Activated T-helper 2 cell treated with anti-CD3 and anti-CD28 coated beads, Interferon-gamma antibody, Interleukin-2, Interleukin-4, amounts not matched to agents 10 μg/mL and 5 μg/mL and 100 μg/mL, durations not matched to agents 14 hours and 24 hours and 36 hours (primary cell): ENCODE measurements at regions not wholly inside any gene's neighbourhood (a gene's known extent, or its start where the extent isn't known, plus 50 kb on each side); places are given as distances from the start of the nearest gene placed in this dataset.

Experiments
- DNase-seq: peaks from one replicate; pipeline ENCODE4 v3.0.0; 2021; ENCODE audit warnings: low spot score
- H3K27ac Mint-ChIP-seq: one replicate; pipeline ENCODE4 v1.8.0; 2021; ENCODE audit warnings: mixed read lengths
- H3K27me3 Mint-ChIP-seq: one replicate; pipeline ENCODE4 v1.8.0; 2021; ENCODE audit warnings: low read depth, mixed read lengths
- H3K36me3 Mint-ChIP-seq: one replicate; pipeline ENCODE4 v1.8.0; 2021; ENCODE audit warnings: low read depth, mixed read lengths
- H3K4me1 Mint-ChIP-seq: one replicate; pipeline ENCODE4 v1.8.0; 2021; ENCODE audit warnings: low read depth, mixed read lengths
- H3K4me3 Mint-ChIP-seq: one replicate; pipeline ENCODE4 v1.8.0; 2021; ENCODE audit warnings: low read depth, mild to moderate bottlenecking, moderate library complexity, mixed read lengths
- H3K9me3 Mint-ChIP-seq: one replicate; pipeline ENCODE4 v1.8.0; 2021; ENCODE audit warnings: mixed read lengths
- intact Hi-C: fragments of 100-400 bp; cut with micrococcal nuclease; formaldehyde crosslinking; loops from one replicate; pipeline ENCODE4 v1.15.1; 2023

- Mint-ChIP-seq H3K36me3 (no peaks in the 10 kb centered on the region), H3K27ac (no peak overlapping the region), H3K4me3 (no peak overlapping the region), H3K27me3 (peaks cover 3% of the 10 kb centered on the region), H3K4me1 (peaks cover 4% of the 10 kb centered on the region), H3K9me3 (no peaks in the 10 kb centered on the region)
- no peak for DNase-seq
- intact Hi-C loops, result no loop called here
These were observed 68.3 kb upstream of the RAB11FIP2 start for GRCh38 chr10:118114992-118115391.

GRCh38 chr10:118112543-118113125 lies 65.9 kb upstream of the RAB11FIP2 start:
- H3K36me3 Mint-ChIP-seq, result no peaks in the 10 kb centered on the region
- H3K9me3 Mint-ChIP-seq, result no peaks in the 10 kb centered on the region
- H3K27me3 Mint-ChIP-seq, result no peaks in the 10 kb centered on the region
- no peak overlapping the region for H3K4me3 Mint-ChIP-seq
- peaks cover 4% of the 10 kb centered on the region for H3K4me1 Mint-ChIP-seq
- no peak overlapping the region for H3K27ac Mint-ChIP-seq
- no peak for DNase-seq
- intact Hi-C loops, result no loop called here

- H3K36me3 Mint-ChIP-seq, result no peaks in the 10 kb centered on the region
- no peak for DNase-seq
- no peaks in the 10 kb centered on the region for H3K27me3 Mint-ChIP-seq
- no peaks in the 10 kb centered on the region for H3K9me3 Mint-ChIP-seq
- peaks cover 8% of the 10 kb centered on the region for H3K4me1 Mint-ChIP-seq
- no peak overlapping the region for H3K4me3 Mint-ChIP-seq
- intact Hi-C loops, result no loop called here
- H3K27ac Mint-ChIP-seq, result no peak overlapping the region
These were observed 64.0 kb upstream of the RAB11FIP2 start for GRCh38 chr10:118110750-118111149.

GRCh38 chr10:118108194-118109026 lies 61.7 kb upstream of the RAB11FIP2 start:
- Mint-ChIP-seq H3K9me3 (no peaks in the 10 kb centered on the region), H3K27ac (no peak overlapping the region), H3K36me3 (no peaks in the 10 kb centered on the region), H3K4me1 (peaks cover 6% of the 10 kb centered on the region), H3K4me3 (no peak overlapping the region), H3K27me3 (no peaks in the 10 kb centered on the region)
- intact Hi-C loops, result no loop called here
- DNase-seq, result no peak

- no peaks in the 10 kb centered on the region for H3K36me3 Mint-ChIP-seq
- H3K4me1 Mint-ChIP-seq, result peaks cover 6% of the 10 kb centered on the region
- no peak overlapping the region for H3K4me3 Mint-ChIP-seq
- H3K27me3 Mint-ChIP-seq, result peaks cover under 1% of the 10 kb centered on the region
- H3K9me3 Mint-ChIP-seq, result no peaks in the 10 kb centered on the region
- intact Hi-C loops, result no loop called here
- H3K27ac Mint-ChIP-seq, result no peak overlapping the region
- no peak for DNase-seq
These were observed 60.8 kb upstream of the RAB11FIP2 start for GRCh38 chr10:118107541-118107940.

GRCh38 chr10:118107040-118107439 lies 60.3 kb upstream of the RAB11FIP2 start:
- no peaks in the 10 kb centered on the region for H3K9me3 Mint-ChIP-seq
- intact Hi-C loops, result no loop called here
- no peaks in the 10 kb centered on the region for H3K36me3 Mint-ChIP-seq
- no peak for DNase-seq
- no peak overlapping the region for H3K27ac Mint-ChIP-seq
- peaks cover 2% of the 10 kb centered on the region for H3K27me3 Mint-ChIP-seq
- peaks cover 6% of the 10 kb centered on the region for H3K4me1 Mint-ChIP-seq
- no peak overlapping the region for H3K4me3 Mint-ChIP-seq

GRCh38 chr10:118106426-118106825 lies 59.7 kb upstream of the RAB11FIP2 start:
- peaks cover 6% of the 10 kb centered on the region for H3K4me1 Mint-ChIP-seq
- DNase-seq, result no peak
- no peak overlapping the region for H3K4me3 Mint-ChIP-seq
- peaks cover 3% of the 10 kb centered on the region for H3K27me3 Mint-ChIP-seq
- intact Hi-C loops, result no loop called here
- no peaks in the 10 kb centered on the region for H3K36me3 Mint-ChIP-seq
- H3K9me3 Mint-ChIP-seq, result no peaks in the 10 kb centered on the region
- H3K27ac Mint-ChIP-seq, result no peak overlapping the region

GRCh38 chr10:118102121-118102520 lies 55.4 kb upstream of the RAB11FIP2 start:
- intact Hi-C loops, result no loop called here
- Mint-ChIP-seq H3K4me1 (peaks cover 1% of the 10 kb centered on the region), H3K27me3 (peaks cover 3% of the 10 kb centered on the region), H3K36me3 (no peaks in the 10 kb centered on the region), H3K4me3 (no peak overlapping the region), H3K27ac (no peak overlapping the region), H3K9me3 (no peaks in the 10 kb centered on the region)
- DNase-seq, result no peak

- Mint-ChIP-seq H3K36me3 (no peaks in the 10 kb centered on the region), H3K4me1 (no peaks in the 10 kb centered on the region)
- intact Hi-C loops, result no loop called here
These were observed 54.8 kb upstream of the RAB11FIP2 start for GRCh38 chr10:118101501-118101900.

More at GRCh38 chr10:118101501-118101900, 54.8 kb upstream of the RAB11FIP2 start:
- Mint-ChIP-seq H3K27me3 (peaks cover 5% of the 10 kb centered on the region), H3K4me3 (no peak overlapping the region), H3K9me3 (no peaks in the 10 kb centered on the region), H3K27ac (no peak overlapping the region)
- no peak for DNase-seq
